Trophoblast cell (in vitro differentiated cells and primary cell): ENCODE measurements at regions not wholly inside any gene's neighbourhood (a gene's known extent, or its start where the extent isn't known, plus 50 kb on each side); places are given as distances from the start of the nearest gene placed in this dataset.

Experiments
- DNase-seq, 2 donors: peaks; one replicate each; pipeline ENCODE4 v3.0.0-alpha.2; 2016
- H2AFZ ChIP-seq: 2 replicates; pipeline ENCODE4 v1.6.1; 2013; ENCODE audit warnings: low read length, moderate library complexity, mild to moderate bottlenecking; ENCODE audit not compliant: insufficient read depth, poor library complexity
- H2AK5ac ChIP-seq: 2 replicates; pipeline ENCODE4 v1.6.1; 2013; ENCODE audit warnings: mild to moderate bottlenecking, low read length
- H2BK120ac ChIP-seq: 2 replicates; pipeline ENCODE4 v1.6.1; 2013; ENCODE audit warnings: low read length, mild to moderate bottlenecking, moderate library complexity; ENCODE audit not compliant: insufficient read depth, poor library complexity
- H2BK12ac ChIP-seq: 2 replicates; pipeline ENCODE4 v1.6.1; 2013; ENCODE audit warnings: mild to moderate bottlenecking, low read length, moderate library complexity
- H2BK5ac ChIP-seq: 2 replicates; pipeline ENCODE4 v1.6.1; 2013; ENCODE audit warnings: low read length, low read depth, moderate library complexity, mild to moderate bottlenecking; ENCODE audit not compliant: poor library complexity
- H3K14ac ChIP-seq: 2 replicates; pipeline ENCODE4 v1.6.1; 2013; ENCODE audit warnings: mild to moderate bottlenecking, low read length
- H3K18ac ChIP-seq: 2 replicates; pipeline ENCODE4 v1.6.1; 2013; ENCODE audit warnings: mild to moderate bottlenecking, low read length
- H3K23ac ChIP-seq: 2 replicates; pipeline ENCODE4 v1.6.1; 2013; ENCODE audit warnings: low read length
- H3K27ac ChIP-seq: 2 replicates; pipeline ENCODE4 v1.5.1; 2013; ENCODE audit warnings: low read depth, mild to moderate bottlenecking, inconsistent platforms, low read length, moderate library complexity
- H3K27me3 ChIP-seq: 2 replicates; pipeline ENCODE4 v1.6.1; 2013; ENCODE audit warnings: inconsistent platforms, mild to moderate bottlenecking, low read length, moderate library complexity; ENCODE audit not compliant: insufficient read depth
- H3K36me3 ChIP-seq, 2 experiments: 1 replicate in 1 of 2; 2 replicates in 1 of 2; pipeline ENCODE4 v1.6.1; 2013; ENCODE audit warnings: low read length in 2 of 2, mild to moderate bottlenecking in 2 of 2, moderate library complexity in 1 of 2; ENCODE audit not compliant: insufficient read depth in 2 of 2, control insufficient read depth in 1 of 2
- H3K4ac ChIP-seq: 2 replicates; pipeline ENCODE4 v1.6.1; 2013; ENCODE audit warnings: low read depth, mild to moderate bottlenecking, low read length, moderate library complexity
- H3K4me1 ChIP-seq, 2 experiments: 1 replicate in 1 of 2; 2 replicates in 1 of 2; pipeline ENCODE4 v1.6.1; 2013; ENCODE audit warnings: low read length in 2 of 2, mild to moderate bottlenecking in 2 of 2, moderate library complexity in 1 of 2; ENCODE audit not compliant: insufficient read depth in 2 of 2, control insufficient read depth in 1 of 2
- H3K4me2 ChIP-seq: 2 replicates; pipeline ENCODE4 v1.6.1; 2013; ENCODE audit warnings: inconsistent platforms, mild to moderate bottlenecking, low read length, moderate library complexity
- H3K4me3 ChIP-seq: 2 replicates; pipeline ENCODE4 v1.5.1; 2013; ENCODE audit warnings: mild to moderate bottlenecking, low read depth, low read length, inconsistent platforms
- H3K79me1 ChIP-seq: one replicate; pipeline ENCODE4 v1.6.1; 2013; ENCODE audit warnings: low read length
- H3K79me2 ChIP-seq: 2 replicates; pipeline ENCODE4 v1.6.1; 2013; ENCODE audit warnings: low read length, mild to moderate bottlenecking; ENCODE audit not compliant: control insufficient read depth, insufficient read depth, poor library complexity
- H3K9ac ChIP-seq: 2 replicates; pipeline ENCODE4 v1.6.1; 2013; ENCODE audit warnings: mild to moderate bottlenecking, low read length
- H3K9me3 ChIP-seq: 2 replicates; pipeline ENCODE4 v1.6.1; 2013; ENCODE audit warnings: low read depth, mild to moderate bottlenecking, control low read depth, inconsistent platforms, low read length; ENCODE audit not compliant: insufficient read depth
- H4K12ac ChIP-seq: 2 replicates; pipeline ENCODE4 v1.6.1; 2013; ENCODE audit warnings: low read depth, mild to moderate bottlenecking, low read length, moderate library complexity
- H4K8ac ChIP-seq: 2 replicates; pipeline ENCODE4 v1.6.1; 2013; ENCODE audit warnings: low read depth, mild to moderate bottlenecking, low read length, moderate library complexity
- H4K91ac ChIP-seq: one replicate; pipeline ENCODE4 v1.6.1; 2013; ENCODE audit warnings: low read depth, mild to moderate bottlenecking, low read length, moderate library complexity
- WGBS: extraction: QIAGEN DNeasy Blood & Tissue Kit; methylation state at CpG from one replicate; pipeline ENCODE4 v1.1.7; 2013; ENCODE audit warnings: missing lambda C conversion rate; ENCODE audit not compliant: insufficient read length, insufficient coverage; ENCODE audit errors: extremely low coverage; 5-methylcytosine and 5-hydroxymethylcytosine counted together

DNA sequence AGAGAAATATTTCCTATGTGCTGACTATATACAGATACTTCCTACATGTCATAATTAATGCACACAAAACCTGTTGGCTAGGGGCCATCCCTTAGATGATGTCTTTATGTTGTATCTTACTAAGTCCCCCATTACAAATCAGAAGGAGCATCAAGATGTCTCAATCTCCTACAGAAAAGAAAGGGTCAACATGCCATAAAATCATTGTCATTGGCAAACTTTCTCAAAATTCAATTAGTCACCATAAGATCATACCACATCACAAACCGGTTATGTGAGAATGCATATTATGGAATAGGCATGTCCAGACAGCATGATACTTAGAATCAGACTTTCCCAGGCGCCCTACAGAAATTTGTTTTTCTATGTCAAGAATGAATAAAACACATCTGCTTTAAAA is 175.2 kb upstream of the TET2 start:
- Histone ChIP-seq H3K4me3 (no peak overlapping the region), H3K79me1 (peaks cover 2% of the 10 kb centered on the region), H3K4ac (no peak overlapping the region), H3K18ac (no peak overlapping the region), H3K9ac (no peak overlapping the region), H2BK5ac (no peak overlapping the region), H2AFZ (no peak overlapping the region), H3K4me1 (no peaks in the 10 kb centered on the region), H2AK5ac (no peak overlapping the region), H3K36me3 (no peaks in the 10 kb centered on the region), H3K79me2 (no peaks in the 10 kb centered on the region), H3K9me3 (no peaks in the 10 kb centered on the region), H4K12ac (no peak overlapping the region), H4K91ac (no peak overlapping the region), H2BK12ac (no peak overlapping the region), H4K8ac (no peak overlapping the region), H2BK120ac (no peak overlapping the region), H3K23ac (no peak overlapping the region), H3K27me3 (no peaks in the 10 kb centered on the region), H3K27ac (no peak overlapping the region), H3K4me2 (no peak overlapping the region), H3K14ac (no peak overlapping the region)
- WGBS = no CpG with 5 or more reads among the region's 2 CpGs
- peak; percentile 28 to 90 for DNase-seq

DNA sequence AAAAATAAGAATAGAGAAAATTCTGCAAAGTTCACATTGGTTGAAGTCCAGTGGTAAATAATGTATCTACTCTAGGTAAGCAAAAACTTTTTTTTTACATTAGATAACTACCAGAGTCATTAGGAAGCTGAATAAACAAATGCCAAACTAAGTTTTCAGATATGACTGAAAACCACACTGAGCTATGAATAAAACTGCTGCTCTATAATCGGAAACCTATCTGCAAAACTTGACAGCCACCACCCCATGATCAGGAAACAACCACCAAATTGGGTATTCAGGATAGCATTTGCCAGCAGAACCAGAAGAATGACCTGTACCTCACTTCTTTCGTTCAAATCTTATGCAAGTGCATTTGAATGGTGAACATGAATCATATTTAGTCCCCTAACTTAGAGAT is 173.0 kb upstream of the TET2 start:
- no peak overlapping the region for H2AK5ac ChIP-seq
- H4K12ac ChIP-seq = no peak overlapping the region
- H4K91ac ChIP-seq = no peak overlapping the region
- no peak overlapping the region for H2AFZ ChIP-seq
- no peak for DNase-seq
- H2BK5ac ChIP-seq = no peak overlapping the region
- no peak overlapping the region for H4K8ac ChIP-seq
- no peak overlapping the region for H3K4me3 ChIP-seq
- H3K14ac ChIP-seq = no peak overlapping the region
- no peak overlapping the region for H3K4me2 ChIP-seq
- H2BK120ac ChIP-seq = no peak overlapping the region
- no peak overlapping the region for H3K4ac ChIP-seq
- H3K23ac ChIP-seq = no peak overlapping the region
- no peaks in the 10 kb centered on the region for H3K36me3 ChIP-seq
- H3K4me1 ChIP-seq = no peaks in the 10 kb centered on the region
- H3K9me3 ChIP-seq = no peaks in the 10 kb centered on the region
- H3K18ac ChIP-seq = no peak overlapping the region
- H3K79me2 ChIP-seq = no peaks in the 10 kb centered on the region
- no peak overlapping the region for H2BK12ac ChIP-seq
- no peak overlapping the region for H3K27ac ChIP-seq
- peaks cover 2% of the 10 kb centered on the region for H3K79me1 ChIP-seq
- no peak overlapping the region for H3K9ac ChIP-seq
- no peaks in the 10 kb centered on the region for H3K27me3 ChIP-seq
- WGBS = no CpG with 5 or more reads among the region's 2 CpGs

DNA sequence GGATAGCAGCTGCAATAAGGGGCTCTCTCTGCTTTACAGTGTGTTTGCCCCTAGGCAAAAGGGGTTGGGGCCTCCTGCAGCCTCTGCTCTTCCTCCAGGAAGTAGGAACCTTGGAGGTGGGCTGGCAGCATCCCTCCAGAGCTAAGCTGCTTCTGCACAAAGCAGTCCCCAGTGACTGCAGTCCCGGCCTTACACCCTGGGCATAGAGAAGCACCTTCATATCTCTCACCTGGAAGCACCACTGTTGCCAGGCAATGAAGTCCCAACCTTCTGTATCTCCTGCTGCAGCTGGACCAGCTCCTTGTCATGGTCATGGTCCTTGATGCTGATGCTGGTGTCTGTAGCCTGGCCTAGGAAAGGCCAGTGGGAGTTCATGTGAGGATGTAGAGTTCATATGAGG is 171.1 kb upstream of the TET2 start:
- Histone ChIP-seq H3K14ac (no peak overlapping the region), H4K12ac (no peak overlapping the region), H3K23ac (no peak overlapping the region), H3K79me1 (peaks cover 3% of the 10 kb centered on the region), H3K9me3 (no peaks in the 10 kb centered on the region), H3K27ac (no peak overlapping the region), H3K27me3 (no peaks in the 10 kb centered on the region), H4K8ac (no peak overlapping the region), H2BK12ac (no peak overlapping the region), H3K4me2 (no peak overlapping the region), H3K79me2 (no peaks in the 10 kb centered on the region), H2BK5ac (no peak overlapping the region), H3K4me3 (no peak overlapping the region), H3K4me1 (no peaks in the 10 kb centered on the region), H2AK5ac (no peak overlapping the region), H3K9ac (no peak overlapping the region), H3K36me3 (no peaks in the 10 kb centered on the region), H2BK120ac (no peak overlapping the region), H4K91ac (peak overlapping the region; percentile 18), H2AFZ (no peak overlapping the region), H3K18ac (no peak overlapping the region), H3K4ac (no peak overlapping the region)
- no CpG with 5 or more reads among the region's 1 CpG for WGBS
- DNase-seq = no peak

DNA sequence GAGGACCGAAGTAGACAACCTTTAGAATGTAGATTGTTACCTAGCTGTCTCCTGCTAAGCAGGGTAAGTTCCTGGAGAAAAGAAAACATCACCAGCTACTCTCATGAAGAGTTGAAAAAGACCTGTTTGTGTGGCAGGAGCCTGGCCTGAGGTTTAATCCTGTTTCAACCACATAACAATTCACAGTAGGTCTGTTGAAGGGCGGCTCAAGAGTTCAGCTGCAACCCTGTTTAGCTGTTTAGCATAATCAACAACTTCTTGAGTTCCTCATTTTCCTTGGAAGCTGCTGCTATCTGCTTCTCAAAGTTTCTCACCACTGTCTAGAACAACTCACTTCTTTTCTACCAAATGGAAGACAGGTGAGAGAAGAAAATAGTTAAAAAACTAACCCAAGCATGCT is 170.4 kb upstream of the TET2 start:
- Histone ChIP-seq H3K14ac (no peak overlapping the region), H3K23ac (no peak overlapping the region), H3K4me2 (no peak overlapping the region), H4K91ac (no peak overlapping the region), H3K4ac (no peak overlapping the region), H3K79me1 (peaks cover 3% of the 10 kb centered on the region), H3K36me3 (no peaks in the 10 kb centered on the region), H3K9me3 (no peaks in the 10 kb centered on the region), H2BK5ac (no peak overlapping the region), H3K18ac (no peak overlapping the region), H3K4me3 (no peak overlapping the region), H4K8ac (peak overlapping the region; percentile 58), H3K27me3 (no peaks in the 10 kb centered on the region), H2AFZ (no peak overlapping the region), H3K4me1 (no peaks in the 10 kb centered on the region), H3K79me2 (no peaks in the 10 kb centered on the region), H4K12ac (no peak overlapping the region), H2BK120ac (peak overlapping the region; percentile 75), H3K9ac (no peak overlapping the region), H2BK12ac (no peak overlapping the region), H3K27ac (no peak overlapping the region), H2AK5ac (no peak overlapping the region)
- no CpG with 5 or more reads among the region's 2 CpGs for WGBS
- no peak for DNase-seq
